Suprapubic skin (tissue), 3 donors: ENCODE measurements at regions not wholly inside any gene's neighbourhood (a gene's known extent, or its start where the extent isn't known, plus 50 kb on each side); places are given as distances from the start of the nearest gene placed in this dataset.

Experiments
- POLR2A ChIP-seq, 2 donors: fragments of 450-650 bp; IDR thresholded peaks; one replicate each; pipeline ENCODE4 v1.6.1; 2017; ENCODE audit warnings: antibody characterized with exemption in 2 of 2, mild to moderate bottlenecking in 2 of 2, moderate library complexity in 2 of 2
- TF ChIP-seq, protein P1 (sequence below), 2 donors: fragments of 200-600 bp in 1 of 2; fragments of 450-650 bp in 1 of 2; sonication (generic) in 1 of 2; IDR thresholded peaks; one replicate each; pipeline ENCODE4 v1.5.1; 2016 to 2019; ENCODE audit warnings: antibody characterized with exemption in 2 of 2, mild to moderate bottlenecking in 1 of 2, moderate library complexity in 1 of 2

DNA sequence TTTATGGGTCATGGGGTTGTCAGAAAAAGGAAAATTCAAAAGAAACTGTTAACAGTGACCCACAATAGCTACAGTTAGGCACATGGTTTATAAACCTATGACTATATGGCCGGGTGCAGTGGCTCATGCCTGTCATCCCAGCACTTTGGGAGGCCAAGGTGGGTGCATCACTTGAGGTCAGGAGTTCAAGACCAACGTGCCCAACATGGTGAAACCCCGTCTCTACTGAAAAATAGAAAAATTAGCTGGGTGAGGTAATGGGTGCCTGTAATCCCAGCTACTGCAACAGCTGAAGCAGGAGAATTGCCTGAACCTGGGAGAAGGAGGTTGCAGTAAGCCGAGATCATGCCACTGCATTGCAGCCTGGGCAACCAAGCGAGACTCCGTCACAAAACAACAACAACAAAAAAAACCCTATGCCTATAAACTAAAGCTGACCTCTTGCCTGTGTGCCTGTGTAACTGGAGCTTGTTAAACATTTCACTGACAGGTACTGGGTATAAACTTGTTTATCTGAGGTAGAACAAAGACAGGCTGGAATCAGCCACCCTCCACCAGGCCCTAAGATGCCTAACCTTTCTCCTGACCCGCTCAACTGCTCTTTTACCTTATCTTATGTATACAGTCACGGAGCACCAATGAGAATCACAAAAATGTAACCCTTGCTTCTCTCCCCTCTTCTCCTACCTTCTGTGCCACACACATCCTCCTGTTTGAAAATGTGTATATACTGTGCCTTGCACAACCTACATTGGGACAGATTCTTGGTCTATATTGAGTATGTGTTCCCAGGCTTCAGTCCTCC, 62.9 kb upstream of the ATF7IP2 start:
- TF ChIP-seq POLR2A (IDR thresholded peaks at IDR 0.05): no peak
- TF ChIP-seq, protein P1, sequence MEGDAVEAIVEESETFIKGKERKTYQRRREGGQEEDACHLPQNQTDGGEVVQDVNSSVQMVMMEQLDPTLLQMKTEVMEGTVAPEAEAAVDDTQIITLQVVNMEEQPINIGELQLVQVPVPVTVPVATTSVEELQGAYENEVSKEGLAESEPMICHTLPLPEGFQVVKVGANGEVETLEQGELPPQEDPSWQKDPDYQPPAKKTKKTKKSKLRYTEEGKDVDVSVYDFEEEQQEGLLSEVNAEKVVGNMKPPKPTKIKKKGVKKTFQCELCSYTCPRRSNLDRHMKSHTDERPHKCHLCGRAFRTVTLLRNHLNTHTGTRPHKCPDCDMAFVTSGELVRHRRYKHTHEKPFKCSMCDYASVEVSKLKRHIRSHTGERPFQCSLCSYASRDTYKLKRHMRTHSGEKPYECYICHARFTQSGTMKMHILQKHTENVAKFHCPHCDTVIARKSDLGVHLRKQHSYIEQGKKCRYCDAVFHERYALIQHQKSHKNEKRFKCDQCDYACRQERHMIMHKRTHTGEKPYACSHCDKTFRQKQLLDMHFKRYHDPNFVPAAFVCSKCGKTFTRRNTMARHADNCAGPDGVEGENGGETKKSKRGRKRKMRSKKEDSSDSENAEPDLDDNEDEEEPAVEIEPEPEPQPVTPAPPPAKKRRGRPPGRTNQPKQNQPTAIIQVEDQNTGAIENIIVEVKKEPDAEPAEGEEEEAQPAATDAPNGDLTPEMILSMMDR (IDR thresholded peaks at IDR 0.05): no peak
